ENCODE measurements at regions not wholly inside any gene's neighbourhood (a gene's known extent, or its start where the extent isn't known, plus 50 kb on each side); places are given as distances from the start of the nearest gene placed in this dataset.

- TF ChIP-seq, protein P1, sequence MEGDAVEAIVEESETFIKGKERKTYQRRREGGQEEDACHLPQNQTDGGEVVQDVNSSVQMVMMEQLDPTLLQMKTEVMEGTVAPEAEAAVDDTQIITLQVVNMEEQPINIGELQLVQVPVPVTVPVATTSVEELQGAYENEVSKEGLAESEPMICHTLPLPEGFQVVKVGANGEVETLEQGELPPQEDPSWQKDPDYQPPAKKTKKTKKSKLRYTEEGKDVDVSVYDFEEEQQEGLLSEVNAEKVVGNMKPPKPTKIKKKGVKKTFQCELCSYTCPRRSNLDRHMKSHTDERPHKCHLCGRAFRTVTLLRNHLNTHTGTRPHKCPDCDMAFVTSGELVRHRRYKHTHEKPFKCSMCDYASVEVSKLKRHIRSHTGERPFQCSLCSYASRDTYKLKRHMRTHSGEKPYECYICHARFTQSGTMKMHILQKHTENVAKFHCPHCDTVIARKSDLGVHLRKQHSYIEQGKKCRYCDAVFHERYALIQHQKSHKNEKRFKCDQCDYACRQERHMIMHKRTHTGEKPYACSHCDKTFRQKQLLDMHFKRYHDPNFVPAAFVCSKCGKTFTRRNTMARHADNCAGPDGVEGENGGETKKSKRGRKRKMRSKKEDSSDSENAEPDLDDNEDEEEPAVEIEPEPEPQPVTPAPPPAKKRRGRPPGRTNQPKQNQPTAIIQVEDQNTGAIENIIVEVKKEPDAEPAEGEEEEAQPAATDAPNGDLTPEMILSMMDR (IDR thresholded peaks at IDR 0.05), result no peak
- no peak for TF ChIP-seq POLR2A (IDR thresholded peaks at IDR 0.05)
Observed at GRCh38 chr7:85714951-85715350, 528.1 kb upstream of the SEMA3D start.

Measured in lower leg skin (tissue), 3 donors.